GM23338 (cell line): ENCODE measurements at regions not wholly inside any gene's neighbourhood (a gene's known extent, or its start where the extent isn't known, plus 50 kb on each side); places are given as distances from the start of the nearest gene placed in this dataset.

ENCODE experiments used
- ATAC-seq: fragments of 200-7000 bp; cut with Tn5 transposase; 3 replicates; pipeline ENCODE4 v1.9.1; 2020
- DNase-seq: peaks from one replicate; pipeline ENCODE4 v3.0.0-alpha.2; 2015; ENCODE audit warnings: low spot score
- H2AFZ ChIP-seq: fragments of 200-600 bp; sonication (generic); 2 replicates; pipeline ENCODE4 v1.8.0; 2016; ENCODE audit warnings: antibody characterized with exemption, mild to moderate bottlenecking, moderate library complexity
- H3F3A ChIP-seq: fragments of 200-600 bp; sonication (generic); replicated peaks from 2 replicates; pipeline ENCODE4 v1.8.0; 2017; ENCODE audit warnings: antibody characterized with exemption, mixed run types, low read depth
- H3K27ac ChIP-seq: fragments of 200-600 bp; sonication (generic); 2 replicates; pipeline ENCODE4 v1.6.1; 2016; ENCODE audit warnings: low read depth
- H3K27me3 ChIP-seq: fragments of 200-600 bp; sonication (generic); 2 replicates; pipeline ENCODE4 v1.8.0; 2016; ENCODE audit warnings: mild to moderate bottlenecking, mixed run types, moderate library complexity; ENCODE audit not compliant: insufficient read depth
- H3K36me3 ChIP-seq: fragments of 200-600 bp; sonication (generic); 2 replicates; pipeline ENCODE4 v1.8.0; 2016; ENCODE audit warnings: mild to moderate bottlenecking; ENCODE audit not compliant: insufficient read depth
- H3K4me1 ChIP-seq: fragments of 200-600 bp; sonication (generic); 2 replicates; pipeline ENCODE4 v1.8.0; 2016; ENCODE audit warnings: mild to moderate bottlenecking, moderate library complexity; ENCODE audit not compliant: insufficient read depth
- H3K4me2 ChIP-seq: fragments of 200-600 bp; sonication (generic); 2 replicates; pipeline ENCODE4 v1.7.1; 2017; ENCODE audit warnings: mixed run types
- H3K4me3 ChIP-seq: fragments of 200-600 bp; sonication (generic); 2 replicates; pipeline ENCODE4 v1.6.1; 2016; ENCODE audit warnings: mixed run types
- H3K79me2 ChIP-seq: fragments of 200-600 bp; sonication (generic); replicated peaks from 2 replicates; pipeline ENCODE4 v1.8.0; 2017; ENCODE audit warnings: mild to moderate bottlenecking; ENCODE audit not compliant: insufficient read depth
- H3K9me2 ChIP-seq: fragments of 200-600 bp; sonication (generic); 2 replicates; pipeline ENCODE4 v1.8.0; 2017; ENCODE audit not compliant: insufficient read depth
- H4K20me1 ChIP-seq: fragments of 200-600 bp; sonication (generic); replicated peaks from 2 replicates; pipeline ENCODE4 v1.8.0; 2017; ENCODE audit warnings: mild to moderate bottlenecking; ENCODE audit not compliant: insufficient read depth
- H3K27ac Mint-ChIP-seq: 2 replicates; pipeline ENCODE4 v1.8.0; 2020; ENCODE audit warnings: inconsistent platforms, mild to moderate bottlenecking, moderate library complexity, mixed read lengths
- H3K27me3 Mint-ChIP-seq: 3 replicates; pipeline ENCODE4 v1.8.0; 2022; ENCODE audit warnings: low read depth, mild to moderate bottlenecking, moderate library complexity, mixed read lengths, inconsistent platforms; ENCODE audit not compliant: insufficient read depth, poor library complexity
- H3K36me3 Mint-ChIP-seq: 3 replicates; pipeline ENCODE4 v1.8.0; 2021; ENCODE audit warnings: low read depth, mild to moderate bottlenecking, inconsistent platforms, moderate library complexity, mixed read lengths
- H3K4me1 Mint-ChIP-seq: 3 replicates; pipeline ENCODE4 v1.8.0; 2020; ENCODE audit warnings: mild to moderate bottlenecking, inconsistent platforms, mixed read lengths
- H3K4me3 Mint-ChIP-seq: 3 replicates; pipeline ENCODE4 v1.8.0; 2021; ENCODE audit warnings: moderate library complexity, mild to moderate bottlenecking, inconsistent platforms, mixed read lengths
- H3K9me3 Mint-ChIP-seq: 3 replicates; pipeline ENCODE4 v1.8.0; 2020; ENCODE audit warnings: moderate library complexity, mild to moderate bottlenecking, inconsistent platforms, mixed read lengths
- CREB1 ChIP-seq: fragments of 250-450 bp; sonication (Bioruptor Pico); IDR thresholded peaks from 2 replicates; pipeline ENCODE4 v1.5.0; 2020; ENCODE audit warnings: low read depth, mild to moderate bottlenecking, moderate library complexity
- CTCF ChIP-seq, 2 experiments: fragments of 200-600 bp in 1 of 2; sonication (generic) in 1 of 2; conservative IDR thresholded peaks; 2 replicates each; pipeline versions ENCODE4 v1.5.1 to v1.6.1; 2016 to 2017; ENCODE audit warnings: antibody characterized with exemption in 2 of 2, low read depth in 2 of 2, mild to moderate bottlenecking in 2 of 2, moderate library complexity in 1 of 2
- EZH2 ChIP-seq: fragments of 200-600 bp; sonication (generic); IDR thresholded peaks from one replicate; pipeline ENCODE4 v1.8.0; 2017; ENCODE audit warnings: antibody characterized with exemption, mild to moderate bottlenecking, low read depth; ENCODE audit not compliant: unreplicated experiment
- EZH2phosphoT487 ChIP-seq: fragments of 200-600 bp; sonication (generic); IDR thresholded peaks from one replicate; pipeline ENCODE4 v1.8.1; 2018; ENCODE audit warnings: antibody characterized with exemption; ENCODE audit not compliant: unreplicated experiment
- JUNB ChIP-seq: IDR thresholded peaks from one replicate; pipeline ENCODE4 v1.6.1; 2016; ENCODE audit warnings: antibody characterized with exemption; ENCODE audit not compliant: unreplicated experiment
- NANOG ChIP-seq: IDR thresholded peaks from 2 replicates; pipeline ENCODE4 v1.6.1; 2016; ENCODE audit warnings: antibody characterized with exemption, borderline replicate concordance
- POLR2AphosphoS5 ChIP-seq: IDR thresholded peaks from 2 replicates; pipeline ENCODE4 v1.6.1; 2016; ENCODE audit warnings: antibody characterized with exemption, low read depth
- STAT1 ChIP-seq: IDR thresholded peaks from one replicate; pipeline ENCODE4 v1.6.1; 2016; ENCODE audit warnings: antibody characterized with exemption; ENCODE audit not compliant: unreplicated experiment
- ZNF114 ChIP-seq: fragments of 250-450 bp; sonication (Bioruptor Pico); IDR thresholded peaks from 2 replicates; pipeline ENCODE4 v1.5.0; 2020; ENCODE audit warnings: mild to moderate bottlenecking, moderate library complexity
- ZNF331 ChIP-seq: fragments of 250-450 bp; sonication (Bioruptor Pico); IDR thresholded peaks from 2 replicates; pipeline ENCODE4 v1.5.0; 2020; ENCODE audit warnings: low read depth, mild to moderate bottlenecking, moderate library complexity
- ZNF462 ChIP-seq: fragments of 250-450 bp; sonication (Bioruptor Pico); IDR thresholded peaks from 2 replicates; pipeline ENCODE4 v1.5.0; 2020; ENCODE audit warnings: mild to moderate bottlenecking, moderate library complexity
- TF ChIP-seq, protein P1 (sequence below): IDR thresholded peaks from one replicate; pipeline ENCODE4 v1.6.1; 2018; ENCODE audit warnings: antibody characterized with exemption; ENCODE audit not compliant: unreplicated experiment

GRCh38 chr15:69888406-69888805 lies 209.3 kb downstream of the TLE3 start (continued):
- TF ChIP-seq CTCF (conservative IDR thresholded peaks at IDR 0.05; ENCODE audit: low read depth in 2 of 2): no peak
- TF ChIP-seq EZH2: no peak
- no peak for TF ChIP-seq STAT1

- no peaks in the 10 kb centered on the region for H3K36me3 Mint-ChIP-seq
- H3K27ac Mint-ChIP-seq: no peak overlapping the region
- no peak for TF ChIP-seq EZH2
- TF ChIP-seq STAT1: no peak
- no peak for TF ChIP-seq ZNF331 (CRISPR knock-in tag)
- no peak for TF ChIP-seq ZNF114 (CRISPR knock-in tag)
- TF ChIP-seq ZNF462 (CRISPR knock-in tag): no peak
- TF ChIP-seq CREB1 (CRISPR knock-in tag): no peak
- no peak for TF ChIP-seq EZH2phosphoT487
- no peak for TF ChIP-seq POLR2AphosphoS5
- no peak for TF ChIP-seq NANOG
- no peak for TF ChIP-seq JUNB
- TF ChIP-seq, protein P1, sequence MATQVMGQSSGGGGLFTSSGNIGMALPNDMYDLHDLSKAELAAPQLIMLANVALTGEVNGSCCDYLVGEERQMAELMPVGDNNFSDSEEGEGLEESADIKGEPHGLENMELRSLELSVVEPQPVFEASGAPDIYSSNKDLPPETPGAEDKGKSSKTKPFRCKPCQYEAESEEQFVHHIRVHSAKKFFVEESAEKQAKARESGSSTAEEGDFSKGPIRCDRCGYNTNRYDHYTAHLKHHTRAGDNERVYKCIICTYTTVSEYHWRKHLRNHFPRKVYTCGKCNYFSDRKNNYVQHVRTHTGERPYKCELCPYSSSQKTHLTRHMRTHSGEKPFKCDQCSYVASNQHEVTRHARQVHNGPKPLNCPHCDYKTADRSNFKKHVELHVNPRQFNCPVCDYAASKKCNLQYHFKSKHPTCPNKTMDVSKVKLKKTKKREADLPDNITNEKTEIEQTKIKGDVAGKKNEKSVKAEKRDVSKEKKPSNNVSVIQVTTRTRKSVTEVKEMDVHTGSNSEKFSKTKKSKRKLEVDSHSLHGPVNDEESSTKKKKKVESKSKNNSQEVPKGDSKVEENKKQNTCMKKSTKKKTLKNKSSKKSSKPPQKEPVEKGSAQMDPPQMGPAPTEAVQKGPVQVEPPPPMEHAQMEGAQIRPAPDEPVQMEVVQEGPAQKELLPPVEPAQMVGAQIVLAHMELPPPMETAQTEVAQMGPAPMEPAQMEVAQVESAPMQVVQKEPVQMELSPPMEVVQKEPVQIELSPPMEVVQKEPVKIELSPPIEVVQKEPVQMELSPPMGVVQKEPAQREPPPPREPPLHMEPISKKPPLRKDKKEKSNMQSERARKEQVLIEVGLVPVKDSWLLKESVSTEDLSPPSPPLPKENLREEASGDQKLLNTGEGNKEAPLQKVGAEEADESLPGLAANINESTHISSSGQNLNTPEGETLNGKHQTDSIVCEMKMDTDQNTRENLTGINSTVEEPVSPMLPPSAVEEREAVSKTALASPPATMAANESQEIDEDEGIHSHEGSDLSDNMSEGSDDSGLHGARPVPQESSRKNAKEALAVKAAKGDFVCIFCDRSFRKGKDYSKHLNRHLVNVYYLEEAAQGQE: no peak
- no peak for TF ChIP-seq CTCF (conservative IDR thresholded peaks at IDR 0.05; ENCODE audit: low read depth in 2 of 2)
Measured at GRCh38 chr15:69891070-69891536, 206.6 kb downstream of the TLE3 start.

More at GRCh38 chr15:69891070-69891536, 206.6 kb downstream of the TLE3 start:
- H3K27me3 ChIP-seq: no peaks in the 10 kb centered on the region
- peaks cover 2% of the 10 kb centered on the region; the same call in 1 of the 3 replicates for H3K4me1 Mint-ChIP-seq
- H4K20me1 ChIP-seq: no peaks in the 10 kb centered on the region
- no peak overlapping the region for H3K27ac ChIP-seq
- H2AFZ ChIP-seq: 0 out of 2 replicates have a peak overlapping the region, but pooled peaks have one; percentile 38
- no peak overlapping the region for H3K4me2 ChIP-seq
- no peaks in the 10 kb centered on the region for H3F3A ChIP-seq
- no peak overlapping the region for H3K4me3 Mint-ChIP-seq
- peaks cover 7% of the 10 kb centered on the region for H3K9me3 Mint-ChIP-seq
- H3K4me3 ChIP-seq: no peak overlapping the region
- peaks cover 10% of the 10 kb centered on the region for H3K9me2 ChIP-seq
- ATAC-seq (no peak), DNase-seq (no peak)
- no peaks in the 10 kb centered on the region for H3K4me1 ChIP-seq
- no peaks in the 10 kb centered on the region for H3K79me2 ChIP-seq
- peaks cover 2% of the 10 kb centered on the region for H3K27me3 Mint-ChIP-seq
- no peaks in the 10 kb centered on the region for H3K36me3 ChIP-seq
